Trophoblast cell (in vitro differentiated cells and primary cell): ENCODE measurements at regions not wholly inside any gene's neighbourhood (a gene's known extent, or its start where the extent isn't known, plus 50 kb on each side); places are given as distances from the start of the nearest gene placed in this dataset.

Experiments
- DNase-seq, 2 donors: peaks; one replicate each; pipeline ENCODE4 v3.0.0-alpha.2; 2016
- H2AFZ ChIP-seq: 2 replicates; pipeline ENCODE4 v1.6.1; 2013; ENCODE audit warnings: low read length, moderate library complexity, mild to moderate bottlenecking; ENCODE audit not compliant: insufficient read depth, poor library complexity
- H2AK5ac ChIP-seq: 2 replicates; pipeline ENCODE4 v1.6.1; 2013; ENCODE audit warnings: mild to moderate bottlenecking, low read length
- H2BK120ac ChIP-seq: 2 replicates; pipeline ENCODE4 v1.6.1; 2013; ENCODE audit warnings: low read length, mild to moderate bottlenecking, moderate library complexity; ENCODE audit not compliant: insufficient read depth, poor library complexity
- H2BK12ac ChIP-seq: 2 replicates; pipeline ENCODE4 v1.6.1; 2013; ENCODE audit warnings: mild to moderate bottlenecking, low read length, moderate library complexity
- H2BK5ac ChIP-seq: 2 replicates; pipeline ENCODE4 v1.6.1; 2013; ENCODE audit warnings: low read length, low read depth, moderate library complexity, mild to moderate bottlenecking; ENCODE audit not compliant: poor library complexity
- H3K14ac ChIP-seq: 2 replicates; pipeline ENCODE4 v1.6.1; 2013; ENCODE audit warnings: mild to moderate bottlenecking, low read length
- H3K18ac ChIP-seq: 2 replicates; pipeline ENCODE4 v1.6.1; 2013; ENCODE audit warnings: mild to moderate bottlenecking, low read length
- H3K23ac ChIP-seq: 2 replicates; pipeline ENCODE4 v1.6.1; 2013; ENCODE audit warnings: low read length
- H3K27ac ChIP-seq: 2 replicates; pipeline ENCODE4 v1.5.1; 2013; ENCODE audit warnings: low read depth, mild to moderate bottlenecking, inconsistent platforms, low read length, moderate library complexity
- H3K27me3 ChIP-seq: 2 replicates; pipeline ENCODE4 v1.6.1; 2013; ENCODE audit warnings: inconsistent platforms, mild to moderate bottlenecking, low read length, moderate library complexity; ENCODE audit not compliant: insufficient read depth
- H3K36me3 ChIP-seq, 2 experiments: 1 replicate in 1 of 2; 2 replicates in 1 of 2; pipeline ENCODE4 v1.6.1; 2013; ENCODE audit warnings: low read length in 2 of 2, mild to moderate bottlenecking in 2 of 2, moderate library complexity in 1 of 2; ENCODE audit not compliant: insufficient read depth in 2 of 2, control insufficient read depth in 1 of 2
- H3K4ac ChIP-seq: 2 replicates; pipeline ENCODE4 v1.6.1; 2013; ENCODE audit warnings: low read depth, mild to moderate bottlenecking, low read length, moderate library complexity
- H3K4me1 ChIP-seq, 2 experiments: 1 replicate in 1 of 2; 2 replicates in 1 of 2; pipeline ENCODE4 v1.6.1; 2013; ENCODE audit warnings: low read length in 2 of 2, mild to moderate bottlenecking in 2 of 2, moderate library complexity in 1 of 2; ENCODE audit not compliant: insufficient read depth in 2 of 2, control insufficient read depth in 1 of 2
- H3K4me2 ChIP-seq: 2 replicates; pipeline ENCODE4 v1.6.1; 2013; ENCODE audit warnings: inconsistent platforms, mild to moderate bottlenecking, low read length, moderate library complexity
- H3K4me3 ChIP-seq: 2 replicates; pipeline ENCODE4 v1.5.1; 2013; ENCODE audit warnings: mild to moderate bottlenecking, low read depth, low read length, inconsistent platforms
- H3K79me1 ChIP-seq: one replicate; pipeline ENCODE4 v1.6.1; 2013; ENCODE audit warnings: low read length
- H3K79me2 ChIP-seq: 2 replicates; pipeline ENCODE4 v1.6.1; 2013; ENCODE audit warnings: low read length, mild to moderate bottlenecking; ENCODE audit not compliant: control insufficient read depth, insufficient read depth, poor library complexity
- H3K9ac ChIP-seq: 2 replicates; pipeline ENCODE4 v1.6.1; 2013; ENCODE audit warnings: mild to moderate bottlenecking, low read length
- H3K9me3 ChIP-seq: 2 replicates; pipeline ENCODE4 v1.6.1; 2013; ENCODE audit warnings: low read depth, mild to moderate bottlenecking, control low read depth, inconsistent platforms, low read length; ENCODE audit not compliant: insufficient read depth
- H4K12ac ChIP-seq: 2 replicates; pipeline ENCODE4 v1.6.1; 2013; ENCODE audit warnings: low read depth, mild to moderate bottlenecking, low read length, moderate library complexity
- H4K8ac ChIP-seq: 2 replicates; pipeline ENCODE4 v1.6.1; 2013; ENCODE audit warnings: low read depth, mild to moderate bottlenecking, low read length, moderate library complexity
- H4K91ac ChIP-seq: one replicate; pipeline ENCODE4 v1.6.1; 2013; ENCODE audit warnings: low read depth, mild to moderate bottlenecking, low read length, moderate library complexity
- WGBS: extraction: QIAGEN DNeasy Blood & Tissue Kit; methylation state at CpG from one replicate; pipeline ENCODE4 v1.1.7; 2013; ENCODE audit warnings: missing lambda C conversion rate; ENCODE audit not compliant: insufficient read length, insufficient coverage; ENCODE audit errors: extremely low coverage; 5-methylcytosine and 5-hydroxymethylcytosine counted together

- H2BK5ac ChIP-seq: no peak overlapping the region
- WGBS: no CpG with 5 or more reads among the region's 1 CpG
- H4K91ac ChIP-seq: no peak overlapping the region
These were observed 194.5 kb upstream of the TSC22D2 start for GRCh38 chr3:150213577-150213976.

DNA sequence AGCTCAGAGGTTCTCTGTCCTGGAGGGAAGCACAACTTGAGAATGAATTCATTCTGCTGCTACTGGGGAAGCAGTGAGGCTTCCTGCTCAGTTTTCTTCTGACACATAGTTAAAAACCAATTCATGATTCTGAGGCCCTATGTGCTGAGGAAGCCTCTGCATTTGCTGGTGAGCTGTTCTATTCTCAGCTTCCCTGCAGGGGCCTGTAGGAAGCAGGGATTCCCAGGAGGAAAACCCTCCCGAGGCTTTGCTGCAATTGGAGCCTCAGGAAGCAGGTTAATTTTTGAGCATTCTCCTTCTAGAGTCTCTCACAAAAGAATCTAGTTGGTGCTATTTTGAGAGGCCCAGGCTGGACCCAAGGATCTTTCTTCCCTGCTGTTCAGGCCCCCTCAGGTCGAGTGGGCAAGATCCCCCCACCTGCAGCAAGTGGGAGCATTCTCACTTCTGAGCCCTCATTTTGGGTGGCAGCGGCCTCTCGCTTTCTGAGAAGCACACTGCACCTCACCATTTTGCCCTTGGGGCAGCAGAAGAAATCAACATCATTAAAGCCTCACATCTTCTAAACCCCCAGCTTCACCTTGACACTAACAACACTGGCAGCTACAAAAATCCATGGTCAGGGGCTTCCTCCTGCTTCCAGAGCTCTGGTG, 197.5 kb upstream of the TSC22D2 start:
- H3K4me3 ChIP-seq: no peak overlapping the region
- H3K79me2 ChIP-seq: no peaks in the 10 kb centered on the region
- no peak overlapping the region for H3K9ac ChIP-seq
- no peak overlapping the region for H3K23ac ChIP-seq
- peaks cover 3% of the 10 kb centered on the region in 2 experiments for H3K4me1 ChIP-seq
- H3K18ac ChIP-seq: no peak overlapping the region
- no peak overlapping the region for H2BK120ac ChIP-seq
- no peaks in the 10 kb centered on the region for H3K27me3 ChIP-seq
- no peak overlapping the region for H2AFZ ChIP-seq
- no peaks in the 10 kb centered on the region for H3K9me3 ChIP-seq
- no peaks in the 10 kb centered on the region for H3K36me3 ChIP-seq
- H3K4ac ChIP-seq: no peak overlapping the region
- H4K8ac ChIP-seq: no peak overlapping the region
- no peak overlapping the region for H4K91ac ChIP-seq
- H2BK12ac ChIP-seq: no peak overlapping the region
- H3K14ac ChIP-seq: no peak overlapping the region
- H2BK5ac ChIP-seq: no peak overlapping the region
- no peak overlapping the region for H2AK5ac ChIP-seq
- H3K79me1 ChIP-seq: no peaks in the 10 kb centered on the region
- DNase-seq: no peak
- H4K12ac ChIP-seq: no peak overlapping the region
- H3K4me2 ChIP-seq: no peak overlapping the region
- H3K27ac ChIP-seq: no peak overlapping the region
- no CpG with 5 or more reads among the region's 4 CpGs for WGBS

More at GRCh38 chr3:150213577-150213976, 194.5 kb upstream of the TSC22D2 start:
- Histone ChIP-seq H2AK5ac (no peak overlapping the region), H3K18ac (no peak overlapping the region), H4K8ac (no peak overlapping the region), H4K12ac (no peak overlapping the region), H2AFZ (no peak overlapping the region), H3K4me1 (peaks cover 11 to 13% of the 10 kb centered on the region in 2 experiments), H2BK120ac (no peak overlapping the region), H3K4ac (no peak overlapping the region), H2BK12ac (no peak overlapping the region), H3K9me3 (no peaks in the 10 kb centered on the region), H3K27me3 (no peaks in the 10 kb centered on the region), H3K9ac (no peak overlapping the region), H3K27ac (no peak overlapping the region), H3K4me3 (no peak overlapping the region), H3K14ac (no peak overlapping the region), H3K23ac (no peak overlapping the region), H3K79me1 (peaks cover 3% of the 10 kb centered on the region), H3K36me3 (no peaks in the 10 kb centered on the region), H3K4me2 (no peak overlapping the region), H3K79me2 (no peaks in the 10 kb centered on the region)
- no peak for DNase-seq

DNA sequence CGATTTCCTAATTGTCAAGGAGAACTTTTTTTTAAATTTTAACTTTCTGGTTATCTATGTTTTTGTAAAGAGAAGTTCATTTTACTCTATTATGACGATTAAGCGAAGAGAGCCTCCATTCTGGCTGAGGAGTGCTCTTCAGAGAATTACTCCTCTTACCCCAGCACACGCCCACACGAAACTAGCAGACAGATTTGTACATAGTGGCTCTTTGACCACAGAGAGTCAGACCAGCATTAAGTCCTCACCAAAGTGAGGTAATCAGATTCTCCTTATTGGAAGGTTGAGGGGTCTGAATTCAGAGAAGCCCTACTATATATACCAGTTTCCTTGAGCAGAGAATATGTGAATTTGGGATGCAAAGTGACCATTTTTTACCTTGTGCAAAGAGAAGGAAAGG, 204.8 kb upstream of the TSC22D2 start:
- Histone ChIP-seq H3K4me1 (no peaks in the 10 kb centered on the region), H3K9me3 (no peaks in the 10 kb centered on the region), H2BK12ac (no peak overlapping the region), H3K36me3 (no peaks in the 10 kb centered on the region), H3K4ac (no peak overlapping the region), H3K27me3 (no peaks in the 10 kb centered on the region), H3K23ac (no peak overlapping the region), H3K27ac (no peak overlapping the region), H2AFZ (no peak overlapping the region), H3K4me2 (no peak overlapping the region), H2BK120ac (no peak overlapping the region), H2BK5ac (no peak overlapping the region), H4K91ac (no peak overlapping the region), H4K8ac (no peak overlapping the region), H2AK5ac (no peak overlapping the region), H3K79me1 (no peaks in the 10 kb centered on the region), H3K79me2 (no peaks in the 10 kb centered on the region), H3K18ac (no peak overlapping the region), H4K12ac (no peak overlapping the region), H3K4me3 (no peak overlapping the region), H3K9ac (no peak overlapping the region), H3K14ac (no peak overlapping the region)
- DNase-seq: no peak
- WGBS: no CpG with 5 or more reads among the region's 5 CpGs

- no peak overlapping the region for H4K12ac ChIP-seq
These were observed 205.4 kb upstream of the TSC22D2 start for GRCh38 chr3:150202711-150203110.

More at GRCh38 chr3:150202711-150203110, 205.4 kb upstream of the TSC22D2 start:
- DNase-seq: no peak
- no peak overlapping the region for H3K23ac ChIP-seq
- no peaks in the 10 kb centered on the region for H3K27me3 ChIP-seq
- H2AFZ ChIP-seq: no peak overlapping the region
- H3K36me3 ChIP-seq: no peaks in the 10 kb centered on the region
- no peak overlapping the region for H2BK120ac ChIP-seq
- no peak overlapping the region for H3K4me2 ChIP-seq
- no peak overlapping the region for H3K4ac ChIP-seq
- H2BK5ac ChIP-seq: no peak overlapping the region
- H3K9me3 ChIP-seq: no peaks in the 10 kb centered on the region
- H4K8ac ChIP-seq: no peak overlapping the region
- H3K79me1 ChIP-seq: no peaks in the 10 kb centered on the region
- H3K14ac ChIP-seq: no peak overlapping the region
- no peak overlapping the region for H3K9ac ChIP-seq
- no peak overlapping the region for H4K91ac ChIP-seq
- H3K4me1 ChIP-seq: no peaks in the 10 kb centered on the region
- no peak overlapping the region for H3K4me3 ChIP-seq
- H3K27ac ChIP-seq: no peak overlapping the region
- H2BK12ac ChIP-seq: no peak overlapping the region
- no peak overlapping the region for H2AK5ac ChIP-seq
- no CpG with 5 or more reads among the region's 1 CpG for WGBS
- no peak overlapping the region for H3K18ac ChIP-seq
- no peaks in the 10 kb centered on the region for H3K79me2 ChIP-seq
